Right kidney (tissue), 1 donor: ENCODE measurements at regions not wholly inside any gene's neighbourhood (a gene's known extent, or its start where the extent isn't known, plus 50 kb on each side); places are given as distances from the start of the nearest gene placed in this dataset.
"Not testable (repeated sequence)": the region's sequence is repeated elsewhere in the genome, so short reads cannot be mapped to it uniquely, and the experiment has no call there.

Experiments
- DNase-seq: peaks from one replicate; pipeline ENCODE4 v3.0.0-alpha.2; 2016

DNA sequence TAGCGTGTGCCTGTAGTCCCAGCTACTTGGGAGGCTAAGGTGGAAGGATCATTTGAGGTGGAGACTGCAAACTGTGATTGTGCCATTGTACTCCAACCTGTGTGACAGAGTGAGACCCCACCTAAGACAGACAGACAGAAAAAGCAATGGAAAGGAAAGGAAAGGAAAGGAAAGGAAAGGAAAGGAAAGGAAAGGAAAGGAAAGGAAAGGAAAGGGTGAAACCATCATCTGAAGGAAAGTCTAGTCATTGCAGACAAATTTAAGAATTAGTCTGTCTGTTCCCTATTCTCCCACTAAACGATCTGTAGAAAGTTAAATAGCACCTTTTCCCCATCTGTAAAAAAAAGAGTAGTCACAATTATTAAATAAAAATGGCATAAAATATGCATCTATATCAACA, 91.1 kb upstream of the SKAP2 start:
- DNase-seq, result no peak

DNA sequence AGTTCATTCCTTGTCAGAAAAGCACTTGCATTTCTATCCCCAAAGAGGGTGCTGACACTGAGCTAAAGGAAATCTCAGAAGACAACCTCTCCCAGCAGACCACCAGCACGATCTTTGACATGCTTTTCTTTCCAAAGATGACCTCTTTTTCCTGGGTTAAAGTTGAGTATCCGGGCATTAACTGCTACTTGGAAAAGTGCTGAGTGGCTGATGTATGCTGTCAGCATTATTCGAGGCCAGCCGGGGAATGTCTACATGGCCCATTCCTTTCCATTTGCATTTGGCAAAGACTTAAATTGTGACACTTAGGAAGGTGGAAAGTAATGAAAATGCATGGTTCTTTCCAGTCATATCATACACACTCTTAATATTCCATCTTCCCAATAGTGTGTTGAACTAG, 90.6 kb upstream of the SKAP2 start:
- DNase-seq, result peak; percentile 6

DNA sequence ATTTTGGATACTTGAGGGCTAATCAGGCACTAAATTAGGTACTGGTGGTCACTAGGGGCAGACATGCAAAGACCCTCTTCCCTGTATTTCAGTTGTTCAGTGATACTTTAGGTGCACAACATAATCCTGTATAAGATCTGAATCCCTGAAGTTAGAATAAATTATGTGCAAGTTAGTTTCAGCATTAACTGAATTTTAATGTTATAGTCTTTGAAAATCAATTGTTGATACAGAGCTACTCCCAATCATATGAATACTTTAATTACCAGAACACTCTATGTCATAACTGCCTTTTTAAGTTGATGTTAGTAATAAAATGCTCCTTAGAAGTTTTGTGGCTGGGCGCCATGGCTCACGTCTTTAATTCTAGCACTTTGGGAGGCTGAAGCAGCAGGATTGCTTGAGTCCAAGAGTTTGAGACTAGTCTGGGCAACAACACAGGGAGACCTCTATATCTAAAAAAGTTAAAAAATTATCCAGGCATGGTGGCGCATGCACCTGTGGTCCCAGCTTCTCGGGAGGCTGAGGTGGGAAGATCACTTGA, 87.1 kb upstream of the SKAP2 start:
- no peak for DNase-seq

DNA sequence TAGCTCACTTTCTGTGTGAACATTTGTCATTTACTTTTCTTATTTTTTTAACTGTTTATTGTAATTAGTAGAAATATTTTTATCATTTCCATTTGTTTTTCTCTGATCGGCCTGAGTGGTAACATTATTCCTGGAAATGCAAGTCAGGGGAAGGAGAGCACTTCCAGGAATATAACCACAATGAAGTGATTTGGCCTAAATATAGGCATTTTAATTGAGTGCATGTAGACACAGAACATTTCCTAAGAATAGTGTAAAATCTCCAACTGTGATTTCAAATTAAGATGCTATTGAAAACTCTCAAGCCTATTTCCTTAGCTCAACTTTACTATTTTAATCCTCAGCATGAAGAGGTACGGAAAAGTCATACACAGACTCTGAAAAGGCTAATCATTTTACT, 86.5 kb upstream of the SKAP2 start:
- no peak for DNase-seq

DNA sequence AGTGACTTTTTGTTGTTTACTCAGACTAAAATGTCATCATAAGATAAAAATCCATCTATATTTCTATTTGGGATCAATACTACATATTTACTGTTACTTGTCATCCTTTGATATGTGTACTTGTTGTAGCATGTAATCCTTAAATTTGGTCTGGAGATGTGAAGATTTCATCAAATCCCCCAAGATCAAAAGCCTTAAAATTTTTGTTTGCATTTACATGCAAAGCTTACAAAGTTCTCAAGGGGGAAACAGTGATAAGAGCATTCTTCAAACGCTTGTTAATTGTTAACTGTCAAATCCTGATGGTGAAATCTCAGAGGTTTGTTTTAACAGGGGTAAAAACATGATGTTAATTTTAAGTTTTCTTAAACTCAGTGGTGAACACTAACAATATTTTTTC, 84.9 kb upstream of the SKAP2 start:
- no peak for DNase-seq

DNA sequence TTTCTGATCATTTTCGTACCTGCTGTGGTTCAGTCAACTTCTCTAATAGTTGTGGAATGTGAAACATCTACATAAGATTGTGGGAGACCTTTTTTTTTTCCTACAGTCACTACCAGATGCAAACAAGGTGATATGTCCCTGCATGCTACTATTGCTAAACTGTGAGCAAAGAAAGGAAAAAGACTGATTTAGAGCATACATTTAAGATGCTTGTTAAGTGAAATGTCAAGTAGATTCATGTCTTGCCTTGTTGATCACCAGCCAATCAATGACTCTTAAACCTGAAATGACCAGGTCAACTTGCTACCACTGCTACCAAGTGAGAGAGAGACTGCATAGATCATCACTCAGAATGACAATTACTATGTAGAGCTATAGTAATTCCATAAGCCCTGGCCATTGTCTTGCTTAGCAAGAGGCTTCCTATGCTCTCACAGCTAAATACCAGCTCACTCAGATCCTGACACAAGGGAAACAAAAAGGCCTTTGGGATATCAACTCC, 84.3 kb upstream of the SKAP2 start:
- DNase-seq, result no peak

DNA sequence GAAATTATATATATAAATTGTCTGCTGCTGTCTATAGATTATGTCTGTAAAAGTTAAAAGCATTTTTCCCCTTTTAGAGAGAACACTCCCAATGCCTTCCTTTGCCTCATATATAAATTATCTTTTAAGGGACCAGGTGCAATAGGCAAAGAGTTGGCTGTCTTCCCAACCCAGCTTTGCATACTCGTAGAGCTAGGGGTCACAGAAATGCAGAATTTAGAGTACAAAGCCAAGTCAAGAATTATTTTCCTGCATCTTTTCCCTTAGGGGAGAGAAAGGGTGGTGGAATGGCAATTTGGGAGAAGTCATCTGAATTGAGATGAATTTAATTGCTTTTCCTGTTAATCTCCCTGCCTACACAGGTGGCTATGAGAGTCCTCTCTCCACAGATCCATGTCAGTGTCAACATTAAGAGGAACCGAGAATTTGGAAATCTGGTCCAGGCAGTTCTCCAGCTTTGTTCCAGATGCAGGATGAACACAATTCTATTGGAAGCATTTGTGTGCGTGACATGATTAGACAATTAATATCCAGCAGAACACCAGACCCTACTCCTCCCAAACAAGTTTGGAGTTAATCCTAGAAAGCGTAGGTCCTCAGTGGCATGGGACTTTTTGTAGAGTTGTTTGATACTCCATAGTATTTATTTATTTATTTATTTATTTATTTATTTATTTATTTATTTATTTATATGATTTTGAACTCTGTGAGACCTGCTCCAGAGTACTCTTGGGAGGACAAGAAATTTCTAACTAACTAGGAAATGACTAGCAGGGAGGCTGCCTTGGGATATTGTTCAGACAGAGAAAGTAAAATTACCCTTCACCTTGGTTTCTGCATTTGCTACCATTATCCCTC, 80.3 kb upstream of the SKAP2 start:
- no peak for DNase-seq

DNA sequence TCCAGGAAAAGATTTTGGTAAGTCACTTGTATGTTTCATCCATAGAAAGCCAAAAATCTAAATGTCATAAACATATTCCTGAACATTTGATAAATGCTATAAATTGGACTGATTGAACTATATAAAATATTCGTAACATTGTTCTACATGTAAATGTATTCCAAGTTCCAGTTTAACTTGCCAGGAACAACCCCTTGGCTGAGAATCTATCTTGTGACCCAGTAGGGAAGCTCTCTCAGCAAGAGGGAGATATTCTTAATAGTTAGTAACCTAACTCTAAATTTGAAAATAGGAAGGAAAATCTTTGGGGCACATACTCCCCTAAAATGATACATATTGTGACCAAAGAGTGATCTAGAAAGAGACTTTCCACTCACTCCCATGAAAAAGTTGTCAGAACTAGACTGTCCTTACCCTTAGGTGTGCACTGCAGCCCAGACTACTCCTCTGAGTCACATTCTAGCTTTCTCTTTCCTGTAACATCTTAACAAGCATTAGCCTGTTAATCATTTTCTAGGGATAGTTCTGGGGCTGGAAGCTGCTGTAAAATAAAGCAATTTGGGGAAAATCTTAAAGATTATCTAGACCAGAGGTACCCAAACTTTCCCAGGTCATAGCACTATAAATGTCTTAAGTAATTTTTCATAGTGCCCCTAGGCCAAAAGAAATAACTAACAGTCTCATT, 73.7 kb upstream of the SKAP2 start:
- no peak for DNase-seq

DNA sequence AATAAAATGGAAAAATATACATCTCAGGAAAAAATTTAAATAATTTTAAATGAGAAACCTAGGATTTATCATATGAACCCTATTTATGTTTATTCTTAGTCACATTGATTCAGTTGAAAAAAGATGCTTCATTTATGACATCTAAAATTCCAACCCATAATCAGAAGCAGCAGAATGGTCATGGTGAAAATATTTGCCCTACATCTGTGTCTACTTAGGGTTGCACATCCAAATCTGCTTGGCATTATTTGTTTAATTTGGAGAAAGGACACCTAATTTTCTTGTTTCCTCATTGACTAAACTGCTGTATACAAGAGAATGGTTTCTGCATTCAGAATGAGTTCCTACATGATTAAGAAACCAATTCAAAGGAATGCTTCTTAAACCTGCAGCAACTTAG, 72.9 kb upstream of the SKAP2 start:
- DNase-seq, result no peak

DNA sequence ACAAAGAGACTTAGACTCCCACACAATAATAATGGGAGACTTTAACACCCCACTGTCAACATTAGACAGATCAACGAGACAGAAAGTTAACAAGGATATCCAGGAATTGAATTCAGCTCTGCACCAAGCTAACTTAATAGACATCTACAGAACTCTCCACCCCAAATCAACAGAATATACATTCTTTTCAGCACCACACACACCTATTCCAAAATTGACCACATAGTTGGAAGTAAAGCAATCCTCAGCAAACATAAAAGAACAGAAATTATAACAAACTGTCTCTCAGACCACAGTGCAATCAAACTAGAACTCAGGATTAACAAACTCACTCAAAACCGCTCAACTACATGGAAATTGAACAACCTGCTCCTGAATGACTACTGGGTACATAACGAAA, 68.2 kb upstream of the SKAP2 start:
- DNase-seq, result not testable (repeated sequence)

DNA sequence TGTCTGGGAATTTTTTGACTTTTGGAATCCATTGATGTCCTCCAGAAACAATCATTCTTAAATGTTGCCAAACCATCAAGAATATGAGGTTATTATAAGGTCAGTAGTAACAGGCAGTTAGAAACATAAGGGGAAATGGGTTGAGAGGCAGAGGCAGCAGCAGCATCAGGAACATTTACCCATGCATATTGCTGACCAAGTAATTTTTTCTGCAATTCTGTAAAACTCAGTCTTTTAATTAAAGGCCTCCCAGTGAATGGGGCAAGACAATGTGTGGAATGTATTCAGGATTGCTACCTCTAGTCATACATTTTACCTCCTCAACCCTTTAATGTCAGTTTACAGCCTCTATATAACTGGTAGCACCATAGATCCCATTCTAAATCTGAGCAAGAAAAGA, 66.5 kb upstream of the SKAP2 start:
- DNase-seq, result no peak

DNA sequence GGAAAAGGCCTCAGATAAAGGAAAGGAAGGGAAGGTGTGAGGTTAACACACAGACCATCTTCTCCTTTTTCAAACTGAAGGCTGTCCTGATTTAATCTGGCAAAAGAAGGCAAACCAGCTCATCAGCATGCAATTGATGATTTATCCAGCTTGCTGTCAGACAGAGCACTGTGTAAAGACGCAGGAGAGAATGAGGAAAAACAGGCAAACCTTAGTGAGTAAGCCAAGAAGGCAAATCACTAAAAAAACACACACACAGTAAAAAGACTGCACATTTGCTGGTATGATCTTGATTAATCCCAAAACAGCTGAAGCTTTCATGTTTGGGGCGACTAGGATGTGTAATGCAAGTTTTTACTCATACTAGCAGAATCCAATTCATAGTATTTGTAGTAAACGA, 65.8 kb upstream of the SKAP2 start:
- no peak for DNase-seq

DNA sequence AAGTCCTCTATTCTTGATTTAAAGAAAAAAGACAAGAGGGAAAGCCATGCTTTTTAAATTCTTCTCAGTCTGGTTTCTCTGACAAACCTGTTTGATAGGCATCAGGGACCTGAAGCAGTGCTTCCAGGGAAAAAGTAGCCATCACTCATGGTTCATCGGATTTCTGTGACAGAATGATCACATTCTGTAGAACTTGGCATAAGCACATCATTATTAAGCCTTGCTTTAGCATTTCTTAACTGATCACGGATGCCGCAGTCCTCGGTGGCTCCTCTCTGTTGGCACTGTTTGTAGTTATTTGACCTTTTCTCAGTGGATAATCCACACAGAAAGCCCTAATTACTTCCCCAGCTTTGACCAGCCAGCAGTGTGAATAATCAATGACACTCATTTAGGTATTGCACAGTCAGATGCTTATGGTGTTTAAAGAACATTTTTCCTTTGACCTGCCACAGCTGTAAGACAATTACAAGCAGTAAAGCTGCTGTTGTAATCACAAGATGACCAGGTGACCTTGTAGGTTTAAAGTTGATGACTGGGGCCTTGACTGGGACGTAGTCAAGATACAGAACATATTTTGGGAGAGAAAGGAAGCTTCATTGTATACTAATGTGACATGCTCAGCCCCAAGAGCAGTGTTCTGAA, 64.4 kb upstream of the SKAP2 start:
- DNase-seq, result no peak

DNA sequence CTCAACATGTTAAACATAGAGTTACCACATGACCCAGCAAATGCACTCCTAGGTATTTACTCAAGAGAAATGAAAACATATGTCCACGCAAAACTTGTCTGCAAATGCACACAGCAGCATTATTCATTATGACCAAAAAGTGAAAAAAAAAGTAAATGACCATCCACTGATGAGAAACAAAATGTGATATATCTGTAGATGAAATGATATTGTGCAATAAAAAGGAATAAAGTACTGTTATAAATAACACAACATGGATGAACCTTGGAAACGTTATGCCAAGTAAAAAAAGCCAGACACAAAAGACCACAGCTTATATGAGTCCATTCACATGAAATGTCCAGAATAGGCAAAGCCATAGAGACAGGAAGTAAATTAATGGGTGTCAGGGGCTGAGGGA, 61.4 kb upstream of the SKAP2 start:
- no peak for DNase-seq

DNA sequence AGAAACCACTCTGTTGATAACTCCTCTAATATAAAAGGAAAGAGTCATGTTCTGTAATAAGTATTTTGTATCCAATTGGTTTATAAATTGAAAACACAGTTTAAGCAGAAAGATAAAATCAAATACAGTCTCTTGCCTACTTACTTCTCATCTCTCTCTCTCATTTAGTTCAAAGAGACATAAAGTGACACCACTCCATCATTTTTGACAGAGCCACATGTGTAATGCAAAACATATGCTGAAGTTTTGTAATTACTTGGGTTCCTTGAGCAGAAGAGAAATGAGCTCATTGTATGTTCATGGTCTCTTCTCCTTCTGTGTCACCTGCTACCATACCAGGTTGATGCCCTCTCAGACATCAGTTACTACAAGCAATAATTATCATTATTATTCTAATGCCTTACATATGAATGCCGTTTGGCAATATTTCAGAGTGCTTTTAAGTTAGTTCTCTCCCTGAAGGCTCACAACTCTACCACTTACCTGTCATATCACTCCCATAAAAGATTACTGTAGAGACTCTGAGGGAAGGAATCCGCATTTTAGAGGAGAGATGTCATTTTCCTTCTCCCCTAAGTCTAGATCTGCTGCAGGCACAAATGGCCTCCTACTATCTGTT, 59.9 kb upstream of the SKAP2 start:
- DNase-seq, result no peak

DNA sequence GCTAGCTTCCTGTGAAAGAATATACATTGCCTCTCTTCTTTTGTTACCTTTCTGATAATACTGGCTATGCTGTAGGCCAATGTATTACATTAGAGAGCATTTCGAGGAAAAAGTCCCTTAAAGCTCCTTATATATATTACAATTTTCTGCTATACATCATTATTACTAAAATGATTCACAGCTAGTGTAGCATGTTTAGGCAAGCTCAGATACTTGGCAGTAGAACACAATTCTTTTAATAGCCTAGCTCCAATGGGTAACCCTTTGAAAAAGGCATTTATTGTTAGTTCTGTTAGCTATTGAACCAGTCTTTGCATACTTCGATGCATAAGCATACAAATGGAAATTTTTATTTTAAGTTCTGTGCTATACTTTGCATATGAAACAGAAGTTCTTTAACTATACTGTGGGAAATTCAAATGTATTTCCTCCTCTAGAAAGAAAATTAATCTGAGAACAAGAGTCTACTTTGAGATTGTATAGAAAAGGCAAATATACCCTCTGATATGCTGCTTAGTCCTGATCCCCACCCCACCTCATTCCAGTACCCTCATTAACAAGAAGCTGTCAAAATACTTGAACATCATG, 55.6 kb upstream of the SKAP2 start:
- no peak for DNase-seq

DNA sequence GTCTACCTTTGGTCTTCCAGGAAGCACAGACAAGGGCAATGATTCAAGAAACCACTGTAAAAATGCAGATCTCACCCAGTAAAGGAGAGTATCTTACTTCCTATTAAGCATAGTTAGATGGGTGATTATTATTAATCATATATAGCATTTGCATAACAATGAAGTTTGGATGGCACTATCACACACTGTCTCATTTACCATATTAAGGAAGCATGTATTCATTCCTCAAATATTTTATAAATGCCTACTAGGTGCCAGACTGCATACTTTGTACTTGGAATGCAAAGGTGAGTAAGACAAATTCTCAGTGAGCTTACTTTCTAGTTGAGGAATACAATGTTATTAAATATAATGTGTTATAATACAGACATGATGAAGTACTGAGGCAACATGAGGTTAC, 53.9 kb upstream of the SKAP2 start:
- DNase-seq, result no peak

DNA sequence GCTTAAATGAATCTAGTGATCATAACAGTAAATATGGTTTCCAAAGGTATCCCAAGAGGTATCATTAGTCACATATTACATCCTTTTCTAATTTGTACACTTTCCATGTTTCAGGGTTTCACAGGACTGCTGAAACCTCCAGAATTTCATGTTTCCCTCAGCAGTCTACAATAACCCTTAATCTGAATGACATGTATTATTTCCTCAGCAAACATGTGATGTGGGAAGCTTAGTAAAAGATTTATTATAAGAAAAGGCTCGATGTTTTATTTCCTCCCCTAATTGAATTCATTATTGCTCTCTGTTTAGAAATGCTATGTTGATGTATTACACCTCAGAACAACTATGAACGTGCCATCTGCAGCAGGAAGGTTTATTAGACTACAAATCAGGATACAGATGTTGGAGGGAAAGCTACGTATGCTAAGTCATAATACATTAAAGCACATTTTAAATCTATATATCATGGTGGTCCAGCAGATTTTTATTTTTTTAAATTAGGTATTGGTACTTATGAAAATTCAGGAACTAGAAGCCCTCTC, 52.5 kb upstream of the SKAP2 start:
- DNase-seq, result no peak

DNA sequence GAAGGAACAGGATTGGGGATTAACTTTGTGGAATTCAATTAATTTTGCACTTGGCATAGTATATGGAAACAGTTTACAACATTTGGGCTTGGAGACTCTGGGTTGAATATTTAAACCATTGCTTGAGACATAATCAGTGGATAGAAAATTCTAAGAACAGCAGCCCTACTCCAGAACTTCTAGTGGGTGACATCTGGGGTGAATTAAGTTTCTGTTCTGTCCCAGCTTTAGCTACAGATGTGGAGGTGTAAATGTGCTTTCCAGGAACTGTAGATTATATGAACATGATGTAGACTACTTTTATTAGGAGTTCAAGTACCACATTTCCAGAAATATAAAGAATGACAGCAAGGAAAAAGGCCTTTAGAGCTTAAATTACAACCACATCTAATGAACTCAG, 51.9 kb upstream of the SKAP2 start:
- DNase-seq, result no peak
